WI38 (cell line): ENCODE measurements at regions not wholly inside any gene's neighbourhood (a gene's known extent, or its start where the extent isn't known, plus 50 kb on each side); places are given as distances from the start of the nearest gene placed in this dataset.

ENCODE experiments used
- H3K4me3 ChIP-seq: 2 replicates; pipeline ENCODE4 v1.5.1; 2011; ENCODE audit warnings: low read depth, mild to moderate bottlenecking, control low read depth, low read length
- CTCF ChIP-seq: IDR thresholded peaks from 2 replicates; pipeline ENCODE4 v1.5.1; 2012; ENCODE audit warnings: low read depth, mild to moderate bottlenecking, control low read depth, low read length

GRCh38 chrX:39777623-39778025, 320.1 kb downstream of the BCOR start:
- TF ChIP-seq CTCF: no peak
- no peak overlapping the region for H3K4me3 ChIP-seq

GRCh38 chrX:39779952-39780783, 317.6 kb downstream of the BCOR start:
- H3K4me3 ChIP-seq: no peak overlapping the region
- TF ChIP-seq CTCF: no peak

GRCh38 chrX:39782276-39782675, 315.5 kb downstream of the BCOR start:
- no peak overlapping the region for H3K4me3 ChIP-seq
- TF ChIP-seq CTCF: no peak

GRCh38 chrX:39787999-39788398, 309.8 kb downstream of the BCOR start:
- H3K4me3 ChIP-seq: no peak overlapping the region
- TF ChIP-seq CTCF: no peak

GRCh38 chrX:39788521-39788920, 309.2 kb downstream of the BCOR start:
- no peak for TF ChIP-seq CTCF
- H3K4me3 ChIP-seq: no peak overlapping the region

- no peak overlapping the region for H3K4me3 ChIP-seq
- no peak for TF ChIP-seq CTCF
Observed at GRCh38 chrX:39791691-39792090, 306.1 kb downstream of the BCOR start.

- no peak overlapping the region for H3K4me3 ChIP-seq
- no peak for TF ChIP-seq CTCF
Observed at GRCh38 chrX:39795605-39796004, 302.2 kb downstream of the BCOR start.
